Gastrocnemius medialis (tissue), 4 donors: ENCODE measurements at regions not wholly inside any gene's neighbourhood (a gene's known extent, or its start where the extent isn't known, plus 50 kb on each side); places are given as distances from the start of the nearest gene placed in this dataset.

Source experiments
- CTCF ChIP-seq, 5 experiments: fragments of 450-650 bp in 3 of 5; fragments of 200-600 bp in 2 of 5; sonication (generic) in 2 of 5; IDR thresholded peaks in 4 of 5; conservative IDR thresholded peaks in 1 of 5; 1 replicate in 4 of 5; 2 replicates in 1 of 5; pipeline ENCODE4 v1.5.1; 2016 to 2019; ENCODE audit warnings: antibody characterized with exemption in 5 of 5, mild to moderate bottlenecking in 3 of 5, moderate library complexity in 3 of 5
- POLR2A ChIP-seq, 2 donors: fragments of 450-650 bp; IDR thresholded peaks; one replicate each; pipeline ENCODE4 v1.6.1; 2017; ENCODE audit warnings: antibody characterized with exemption in 2 of 2, mild to moderate bottlenecking in 2 of 2, moderate library complexity in 2 of 2

GRCh38 chr7:34390103-34390502 lies 267.9 kb upstream of the NPSR1 start:
- TF ChIP-seq CTCF (IDR thresholded peaks at IDR 0.05 in 4 of 5, conservative IDR thresholded peaks at IDR 0.05 in 1 of 5) (no peak), POLR2A (IDR thresholded peaks at IDR 0.05) (no peak)
